HG02884 (cell line): ENCODE measurements at regions not wholly inside any gene's neighbourhood (a gene's known extent, or its start where the extent isn't known, plus 50 kb on each side); places are given as distances from the start of the nearest gene placed in this dataset.

Experiments used
- ATAC-seq: cut with Tn5 transposase; IDR thresholded peaks from one replicate; pipeline ENCODE4 v1.9.1; 2021; ENCODE audit warnings: mild to moderate bottlenecking, moderate library complexity; ENCODE audit not compliant: unreplicated experiment

DNA sequence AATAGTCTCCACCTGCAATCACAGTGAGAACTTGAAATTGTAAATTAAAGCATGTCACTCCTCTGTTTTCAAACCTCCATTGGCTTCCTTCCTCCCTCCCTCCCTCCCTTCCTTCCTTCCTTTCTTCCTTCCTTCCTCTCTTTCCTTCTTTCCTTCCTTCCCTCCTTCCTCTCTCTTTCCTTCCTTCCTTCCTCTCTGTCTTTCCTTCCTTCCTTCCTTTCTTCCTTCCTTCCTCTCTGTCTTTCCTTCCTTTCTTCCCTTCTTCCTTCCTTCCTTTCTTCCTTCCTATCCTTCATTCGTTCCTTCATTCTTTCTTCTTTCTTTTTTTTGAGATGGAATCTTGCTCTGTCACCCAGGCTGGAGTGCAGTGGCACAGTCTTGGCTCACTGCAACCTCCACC is 595.0 kb upstream of the ZNF608 start:
- ATAC-seq, result no peak

DNA sequence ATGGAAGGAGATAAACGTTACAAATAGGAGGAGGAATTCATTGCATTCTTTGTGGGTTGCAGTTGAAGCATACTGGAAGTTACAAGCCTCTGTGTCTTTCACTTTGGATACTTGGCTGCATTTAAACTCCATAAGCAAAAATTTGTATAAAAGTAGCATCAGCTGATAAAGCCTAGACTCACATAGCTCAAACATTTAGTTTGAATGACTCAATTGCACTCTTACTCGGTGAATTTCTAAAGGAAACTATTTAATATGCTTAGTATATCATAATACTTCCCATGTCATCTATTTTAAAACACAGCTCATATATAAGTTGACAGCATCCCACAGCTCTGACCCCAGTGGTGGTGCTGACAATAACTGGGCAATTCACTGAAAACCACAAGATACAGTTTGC is 596.6 kb upstream of the ZNF608 start:
- no peak for ATAC-seq

DNA sequence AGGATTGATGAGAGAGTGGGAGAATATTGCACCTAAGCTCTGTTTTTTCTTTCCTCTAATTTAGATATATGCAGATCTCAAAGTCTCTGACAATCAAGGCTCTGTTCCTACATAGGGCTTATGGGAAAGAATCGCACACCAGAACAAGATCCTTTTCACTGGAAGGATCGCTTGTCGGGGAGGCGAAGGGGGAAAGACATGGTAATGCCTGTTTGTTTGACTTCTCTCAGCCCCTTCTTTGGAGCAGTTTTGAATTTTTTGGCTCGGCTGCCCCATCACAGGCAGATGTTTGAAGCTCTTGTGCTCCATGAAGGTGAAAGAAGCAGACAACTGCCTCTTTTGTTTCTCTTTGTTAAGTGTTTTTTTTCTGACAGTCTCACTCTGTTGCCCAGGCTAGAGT is 599.9 kb upstream of the ZNF608 start:
- ATAC-seq, result no peak

DNA sequence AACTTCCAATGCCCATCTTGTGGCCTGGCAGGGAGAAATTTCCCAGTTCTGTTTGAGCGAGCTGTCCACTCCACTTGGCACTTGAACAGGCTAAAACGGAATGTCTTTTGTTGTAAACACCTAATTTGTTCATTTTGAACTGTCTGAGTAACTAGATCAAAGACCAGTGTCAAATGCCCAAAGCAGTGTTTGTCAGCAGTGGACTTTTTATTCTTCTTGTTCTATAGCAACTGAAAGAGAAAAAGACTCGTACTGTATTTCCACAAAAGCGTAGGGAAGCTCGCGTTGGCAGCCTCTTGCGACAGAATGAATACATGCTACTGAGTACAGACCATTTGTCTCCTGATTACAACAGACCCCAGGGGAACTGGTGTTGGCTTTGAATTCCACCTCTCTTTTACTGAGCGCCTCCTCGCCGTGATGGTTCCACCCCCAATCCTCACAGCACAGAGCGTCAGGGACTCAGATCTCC is 601.8 kb upstream of the ZNF608 start:
- ATAC-seq, result no peak

DNA sequence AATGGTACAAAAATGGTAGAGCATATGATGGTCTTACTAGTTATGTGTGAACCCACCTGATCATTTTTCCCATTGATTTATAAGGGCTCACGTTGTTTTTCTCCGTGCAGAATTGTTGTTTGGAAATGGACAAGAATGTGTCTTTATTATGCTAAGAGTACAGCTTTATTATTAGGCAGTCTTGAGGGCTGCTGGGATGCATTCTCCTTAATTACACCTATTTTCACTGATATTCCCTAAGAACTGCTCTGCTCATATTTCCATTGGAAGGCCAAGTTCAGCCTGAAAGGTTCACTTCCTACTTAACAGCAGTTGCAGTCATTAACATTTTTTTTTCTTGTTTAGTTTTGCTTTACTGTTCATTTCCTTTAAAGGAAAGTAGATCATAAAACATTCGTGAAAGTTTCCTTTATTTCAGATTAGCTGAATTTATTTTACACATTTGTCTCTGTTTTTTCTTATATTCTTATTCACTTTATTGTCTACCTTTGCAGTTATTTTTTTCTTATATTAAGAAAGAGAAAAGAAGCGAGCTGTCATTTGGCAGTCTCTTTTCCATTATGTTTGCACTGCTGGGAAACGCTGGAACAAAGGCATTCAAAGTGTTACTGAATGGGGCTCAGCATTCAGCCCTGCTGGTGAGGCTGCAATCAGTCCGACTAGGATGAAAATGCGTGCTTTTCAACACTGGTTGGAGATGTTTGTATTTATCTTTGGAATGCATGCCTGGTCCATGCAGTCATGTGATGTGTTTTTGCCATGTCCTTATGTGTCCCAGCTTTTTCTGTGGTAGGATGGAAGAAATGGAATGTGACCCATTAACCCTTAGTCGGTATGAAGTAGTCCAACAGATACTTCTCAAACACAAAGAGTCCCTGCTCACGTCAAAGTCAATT is 602.7 kb upstream of the ZNF608 start:
- ATAC-seq, result no peak

DNA sequence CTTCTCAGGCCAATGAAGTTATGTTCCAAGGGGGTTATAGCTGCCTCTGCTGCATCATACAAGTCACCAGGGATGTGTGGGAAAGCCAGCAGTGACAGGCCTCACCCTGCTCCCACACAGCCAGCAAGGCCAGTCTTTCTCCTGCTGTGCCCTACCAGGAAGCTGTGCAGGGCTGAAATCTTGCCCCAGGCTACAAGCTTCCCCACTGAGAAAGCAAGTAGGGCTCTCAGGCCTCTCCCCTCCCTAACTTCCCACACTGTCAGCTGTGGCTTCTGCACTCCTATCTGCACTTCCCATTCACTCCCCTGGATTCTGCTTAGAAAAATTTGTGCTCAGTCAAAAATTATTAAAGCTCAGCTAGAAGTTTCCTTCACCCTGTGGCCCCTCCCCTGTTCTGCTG is 611.2 kb upstream of the ZNF608 start:
- no peak for ATAC-seq

DNA sequence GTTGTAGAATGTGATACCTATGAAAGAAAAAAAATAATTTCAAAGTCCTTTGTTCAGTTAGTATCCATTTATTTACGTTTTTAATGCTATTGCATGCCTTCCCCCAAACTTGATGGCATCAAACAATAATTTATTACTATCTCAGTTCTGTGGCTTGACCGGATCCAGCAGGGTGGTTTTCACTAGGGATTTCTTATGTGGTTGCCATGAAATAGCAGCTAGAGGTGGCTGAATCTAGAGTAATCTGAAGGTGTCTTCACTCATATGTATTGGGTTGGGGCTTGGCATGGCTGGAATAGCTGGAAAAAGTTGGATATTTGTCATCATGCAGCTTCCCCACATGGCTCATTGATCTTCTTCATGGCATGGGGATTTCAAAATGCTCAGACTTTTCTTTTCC is 619.3 kb upstream of the ZNF608 start:
- no peak for ATAC-seq

DNA sequence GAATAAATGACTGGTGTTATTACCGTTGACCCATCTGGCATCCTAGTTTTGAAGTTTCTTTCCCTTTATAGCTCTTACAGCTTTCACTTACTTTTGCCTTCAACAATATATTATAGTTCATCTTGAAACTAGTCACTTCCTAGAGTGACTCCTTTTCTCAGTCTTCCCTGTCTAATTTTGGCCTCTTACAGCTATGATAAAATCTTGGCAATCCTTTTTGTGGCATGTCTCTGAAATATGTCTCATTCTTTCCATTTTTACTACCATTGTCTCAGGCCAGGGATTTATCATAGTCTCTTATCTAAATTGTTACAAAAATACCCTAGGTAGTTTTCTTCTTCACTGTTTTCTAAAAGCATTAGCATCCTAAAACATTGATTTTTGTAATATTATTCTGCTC is 621.3 kb upstream of the ZNF608 start:
- no peak for ATAC-seq

DNA sequence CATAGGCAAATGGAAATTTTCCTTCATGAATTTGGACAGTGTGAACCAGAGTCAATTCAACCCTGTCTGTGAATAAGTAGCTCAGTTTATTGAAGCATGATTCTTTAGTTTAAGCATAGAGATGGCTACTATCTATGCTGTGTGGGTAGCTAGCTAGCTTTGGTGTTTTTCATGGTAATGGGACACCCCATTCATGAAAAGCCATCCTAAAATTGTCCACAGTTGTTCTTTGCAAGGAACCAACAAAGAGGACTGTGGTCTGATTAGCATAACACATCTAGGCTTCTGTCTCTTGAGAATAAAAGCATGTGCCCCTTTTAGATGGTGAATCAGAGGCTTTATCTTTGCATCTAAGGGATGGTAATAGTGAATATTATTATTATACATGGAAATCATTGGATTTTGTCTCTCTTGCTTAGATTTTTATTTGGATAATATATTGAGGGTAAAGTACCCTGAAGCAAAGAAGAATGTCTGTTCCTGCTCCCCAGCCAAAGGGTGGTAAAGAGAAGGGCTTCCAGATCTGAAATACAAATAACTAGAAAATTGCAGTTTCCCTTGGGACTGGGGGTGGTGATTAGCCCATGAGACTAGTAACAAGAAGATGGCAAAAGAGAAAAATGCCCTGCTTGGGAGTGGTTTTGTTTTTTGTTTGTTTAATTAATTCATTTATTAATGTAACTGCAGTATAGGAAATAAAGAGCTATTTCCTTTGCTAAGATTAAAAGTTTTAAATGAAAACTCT is 624.2 kb upstream of the ZNF608 start:
- no peak for ATAC-seq

DNA sequence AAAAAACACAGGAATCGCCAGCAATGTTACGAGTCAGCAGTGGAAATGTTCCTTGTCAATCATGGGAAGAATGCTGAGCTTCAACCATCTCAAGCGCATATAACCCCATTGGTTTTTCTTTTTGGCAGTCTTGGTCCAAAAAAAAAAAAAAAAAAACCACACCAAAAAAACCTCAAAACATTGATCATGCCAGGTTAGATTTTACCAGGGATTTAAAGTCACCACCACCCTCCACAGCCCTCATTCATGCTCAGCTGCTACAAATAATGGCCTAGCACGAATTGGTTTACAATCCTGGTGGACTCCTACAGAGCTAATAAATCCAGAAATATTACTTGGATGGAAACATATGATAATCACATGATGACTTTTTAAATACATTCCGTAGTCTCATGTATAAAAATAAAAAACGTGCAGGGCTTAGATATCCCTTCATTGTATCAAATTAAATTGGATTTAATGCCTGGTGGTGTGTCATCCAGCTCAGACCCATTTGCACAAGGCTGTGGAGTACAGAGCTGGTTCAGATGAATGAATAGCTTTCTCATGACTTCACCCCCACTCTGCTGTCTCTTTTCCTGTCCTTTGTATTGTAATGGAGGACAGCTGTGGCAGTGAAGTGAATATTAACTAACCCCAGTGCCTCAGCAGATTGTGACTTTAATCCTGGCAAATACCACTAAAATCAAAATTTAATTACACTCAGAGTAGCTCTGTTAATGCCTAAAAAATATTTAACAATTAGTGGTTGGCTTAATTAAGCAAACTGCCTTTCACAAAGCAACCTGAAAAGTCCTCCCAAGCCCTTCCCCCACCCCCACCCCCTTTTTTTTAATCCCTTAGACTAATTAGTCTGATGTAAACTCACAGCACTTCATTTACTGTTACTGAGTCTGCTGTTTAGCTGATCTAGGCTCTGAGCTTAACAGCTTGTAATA is 626.5 kb upstream of the ZNF608 start:
- ATAC-seq, result no peak

DNA sequence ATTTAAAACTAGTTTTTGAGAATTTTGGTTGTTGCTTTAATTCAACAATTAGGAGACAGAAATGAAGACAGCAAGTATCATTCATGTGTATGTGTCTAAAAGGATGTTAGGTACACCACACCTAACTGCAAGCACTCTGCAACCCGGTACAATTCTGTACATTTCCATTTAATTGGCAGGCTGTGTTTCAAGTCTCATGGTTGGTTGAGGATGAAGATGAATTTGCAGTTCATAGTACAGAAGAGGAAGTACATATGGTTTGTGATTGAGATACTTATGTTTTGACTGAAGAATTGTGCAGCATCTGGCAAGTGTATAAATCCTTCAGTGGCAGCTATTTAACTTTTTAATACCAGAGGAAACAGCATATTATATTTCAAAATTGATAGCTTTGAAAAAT is 628.7 kb upstream of the ZNF608 start:
- peak; percentile 60 for ATAC-seq

DNA sequence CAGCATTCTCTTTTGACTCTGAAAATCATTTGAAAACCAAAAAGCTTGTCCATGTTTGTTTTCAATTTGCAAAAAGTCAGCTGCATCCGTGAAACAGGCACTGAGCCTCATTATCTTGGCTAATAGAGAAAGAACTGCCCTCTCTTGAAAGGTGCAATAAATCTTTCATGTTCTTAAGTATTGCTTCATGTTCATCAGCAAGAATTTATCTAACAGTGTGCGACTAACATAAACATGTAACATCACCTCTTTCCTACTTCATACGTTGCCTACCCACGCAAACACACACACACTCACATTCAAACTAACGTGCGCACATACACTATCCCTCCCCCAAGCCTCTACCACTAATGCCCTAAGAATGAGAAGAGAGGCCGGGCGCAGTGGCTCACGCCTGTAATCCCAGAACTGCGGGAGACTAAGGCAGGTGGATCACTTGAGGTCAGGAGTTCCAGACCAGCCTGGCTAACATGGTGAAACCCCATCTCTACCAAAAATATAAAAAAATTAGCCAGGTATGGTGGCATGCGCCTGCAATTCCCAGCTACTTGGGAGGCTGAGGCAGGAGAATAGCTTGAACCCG is 629.7 kb upstream of the ZNF608 start:
- ATAC-seq, result no peak

DNA sequence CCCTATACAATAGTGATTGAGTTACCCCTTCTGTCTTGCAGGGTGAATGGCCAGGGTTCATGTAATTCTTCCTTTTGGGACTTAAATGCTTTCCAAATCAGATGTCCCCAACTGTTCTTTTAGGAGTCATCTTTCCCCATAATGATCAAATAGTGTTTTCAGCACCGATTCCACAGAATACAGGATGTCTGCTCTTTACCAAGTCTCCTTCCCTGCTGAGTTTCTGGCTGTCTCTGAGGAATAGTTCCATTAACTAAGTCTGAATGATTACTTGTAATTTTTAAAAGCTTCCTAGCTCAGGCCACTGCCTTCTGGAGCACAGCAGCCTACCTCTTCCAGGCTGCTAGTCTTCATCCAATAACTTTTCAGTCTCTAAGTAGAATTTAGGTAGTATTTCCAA is 630.7 kb upstream of the ZNF608 start:
- no peak for ATAC-seq

DNA sequence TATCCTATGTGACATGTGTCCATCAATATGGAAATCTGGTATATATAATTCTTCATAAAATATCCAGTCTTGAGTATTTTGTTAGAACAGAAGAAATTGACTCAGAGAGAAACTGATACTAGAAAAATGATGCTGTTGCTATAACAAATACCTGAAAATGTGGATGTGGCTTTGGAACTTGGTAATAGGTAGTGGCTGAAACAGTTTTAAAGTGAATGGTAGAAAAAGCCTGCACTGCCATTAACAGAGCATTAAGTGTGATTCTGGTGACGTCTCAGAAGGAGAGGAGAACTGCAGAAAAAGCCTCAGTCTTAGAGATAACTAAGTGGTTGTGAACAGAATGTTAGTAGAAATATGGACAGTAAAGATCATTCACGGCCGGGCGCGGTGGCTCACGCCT is 634.9 kb upstream of the ZNF608 start:
- no peak for ATAC-seq

DNA sequence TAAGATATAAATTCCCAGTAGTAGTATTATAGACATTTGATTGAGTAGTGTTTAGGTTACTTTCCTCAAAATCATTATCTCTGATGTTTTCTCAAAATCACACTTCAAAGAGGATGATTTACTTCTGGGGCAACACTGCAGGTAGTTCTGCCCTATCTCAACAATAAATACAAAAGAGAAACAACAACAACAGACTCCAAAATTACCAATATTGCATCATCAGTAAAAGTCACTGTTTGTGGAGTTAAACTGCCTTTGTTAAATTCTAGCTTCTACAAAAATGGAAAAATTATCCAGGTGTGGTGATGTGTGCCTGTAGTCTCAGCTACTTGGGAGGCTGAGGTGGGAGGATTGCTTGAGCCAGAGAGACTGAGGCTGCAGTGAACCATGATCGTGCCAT is 637.6 kb upstream of the ZNF608 start:
- no peak for ATAC-seq

DNA sequence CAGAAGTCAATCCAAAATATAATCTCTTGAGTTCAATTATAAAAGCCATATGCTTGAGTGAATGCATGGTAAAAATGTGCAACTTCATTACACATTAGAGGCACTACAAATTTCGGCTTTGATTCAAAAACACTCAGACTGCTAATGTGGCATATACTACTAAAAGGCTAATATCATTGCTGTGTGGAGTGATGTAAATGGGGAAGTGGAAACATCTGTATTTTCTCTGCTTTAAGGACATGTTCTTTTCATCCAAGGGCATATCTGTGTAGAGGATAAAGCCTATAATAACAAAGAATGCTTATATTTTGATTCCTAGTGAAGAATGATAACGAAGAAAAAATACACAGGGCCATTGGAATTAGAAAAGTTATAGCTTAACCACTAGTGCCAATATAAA is 643.9 kb upstream of the ZNF608 start:
- ATAC-seq, result no peak

DNA sequence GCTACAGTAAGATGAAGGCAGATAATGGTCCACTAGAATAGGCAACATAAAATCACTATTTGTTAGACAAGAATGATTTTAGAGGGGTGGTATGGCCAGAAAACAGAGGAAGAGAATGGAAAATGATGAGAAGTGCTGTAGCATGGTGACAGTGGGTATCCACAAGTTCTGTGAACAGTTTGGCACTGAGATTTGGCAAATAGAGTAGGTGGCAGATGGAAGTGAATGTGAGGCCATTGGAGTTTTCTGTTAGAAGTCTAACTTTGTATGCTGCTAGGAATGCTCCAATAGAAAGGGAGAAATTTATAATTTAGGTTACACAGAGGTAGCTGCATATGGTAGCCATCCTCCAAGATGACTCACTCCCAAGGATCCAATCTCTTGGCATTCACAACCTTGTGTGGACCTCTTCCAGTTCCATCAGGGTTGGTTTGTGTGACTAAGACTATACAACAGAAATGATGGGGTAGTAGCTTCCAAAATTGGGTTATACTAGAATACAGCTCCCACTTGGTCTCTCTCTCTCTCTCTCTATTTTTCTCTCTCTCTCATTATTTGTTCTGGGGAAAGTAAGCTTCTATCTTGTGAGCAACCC is 646.9 kb upstream of the ZNF608 start:
- ATAC-seq, result no peak

DNA sequence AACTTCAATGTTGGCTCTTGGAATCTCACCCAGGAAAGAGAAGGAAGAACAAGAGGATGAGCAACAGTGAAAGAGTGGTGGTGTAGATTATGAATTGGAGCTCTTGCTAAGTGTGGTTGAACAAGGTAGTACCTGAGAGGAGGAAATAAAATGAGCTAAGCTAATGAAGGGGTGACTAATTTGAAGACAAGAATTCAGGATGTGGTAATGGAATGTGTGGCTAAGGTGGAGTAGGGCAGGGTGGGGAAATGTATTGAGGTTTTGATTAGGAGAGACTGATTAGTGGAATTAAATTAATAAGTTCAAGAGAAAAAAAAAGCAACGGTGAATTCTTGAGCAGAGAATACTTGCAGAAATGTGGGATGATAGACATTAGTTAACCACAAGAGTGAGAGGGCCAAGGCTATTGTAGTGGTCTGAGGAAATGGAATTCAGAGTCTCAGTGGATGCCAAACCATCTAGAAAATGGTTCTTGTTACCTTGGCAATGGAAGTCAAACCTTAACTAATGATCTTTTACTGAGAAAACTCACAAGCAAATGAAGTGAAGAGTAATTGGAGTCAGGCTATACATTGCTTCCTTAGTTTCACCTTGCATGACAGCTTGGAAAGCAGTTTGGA is 648.3 kb upstream of the ZNF608 start:
- ATAC-seq, result no peak

DNA sequence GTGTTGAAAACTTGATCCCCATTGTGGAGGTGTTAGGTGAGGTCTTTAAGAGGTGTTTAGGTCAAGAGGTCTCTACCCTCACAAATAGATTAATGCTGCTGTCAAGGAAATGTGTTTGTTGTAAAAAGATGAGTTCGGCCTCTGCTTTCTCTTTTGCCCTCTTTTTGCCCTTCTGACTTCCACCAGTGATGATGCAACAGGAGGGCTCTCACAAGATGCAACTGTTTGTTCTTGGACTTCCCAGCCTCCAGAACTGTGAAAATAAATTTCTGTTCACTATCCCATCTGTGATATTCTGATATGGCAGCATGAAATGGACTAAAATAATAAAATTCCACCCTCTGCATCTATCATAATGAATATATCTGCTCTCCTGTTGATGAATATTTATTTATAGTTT is 650.0 kb upstream of the ZNF608 start:
- no peak for ATAC-seq

DNA sequence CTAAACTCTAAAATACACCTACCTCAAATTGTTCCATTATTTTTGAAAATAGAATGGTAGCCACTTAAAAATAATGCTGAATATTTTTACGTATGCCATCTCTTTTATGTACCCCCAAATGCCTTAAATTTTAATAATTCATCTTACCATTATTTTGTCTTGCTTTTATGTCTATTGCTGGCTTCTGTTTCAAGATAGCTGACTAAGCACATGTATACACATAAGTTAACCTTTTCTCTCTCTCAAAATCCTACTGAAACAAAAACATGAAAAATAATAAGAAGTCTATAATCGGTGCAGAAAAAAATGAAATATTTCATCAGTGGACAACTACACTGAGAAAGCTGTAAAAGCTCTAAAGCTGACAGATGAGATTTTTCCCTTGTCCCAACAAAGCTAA is 652.0 kb upstream of the ZNF608 start:
- ATAC-seq, result no peak
